SK-N-SH (cell line): ENCODE measurements at regions not wholly inside any gene's neighbourhood (a gene's known extent, or its start where the extent isn't known, plus 50 kb on each side); places are given as distances from the start of the nearest gene placed in this dataset.

Source experiments
- CTCF ChIA-PET: fragments of 300-600, 350-600 bp; formaldehyde crosslinking; extraction: SDS; loops from one replicate; lab custom pipeline; 2021; lab: Yijun Ruan, JAX
- POLR2A ChIA-PET: fragments of 350-600 bp; sonication (Branson Sonifier 250); formaldehyde crosslinking; extraction: SDS; loops from one replicate; lab custom pipeline; 2020; ENCODE audit warnings: antibody characterized with exemption, inconsistent platforms; lab: Yijun Ruan, JAX
- DNase-seq: peaks from one replicate; pipeline ENCODE4 v3.0.0; 2012
- H2AFZ ChIP-seq: fragments of 200-600 bp; sonication (generic); 2 replicates; pipeline ENCODE4 v1.8.1; 2016; ENCODE audit warnings: antibody characterized with exemption, mild to moderate bottlenecking, low read depth
- H3F3A ChIP-seq: fragments of 200-600 bp; sonication (generic); replicated peaks from 2 replicates; pipeline ENCODE3; 2016; ENCODE audit warnings: antibody characterized with exemption, mild to moderate bottlenecking; ENCODE audit not compliant: insufficient read depth
- H3K27ac ChIP-seq, 2 experiments: fragments of 200-500 bp in 1 of 2; fragments of 200-600 bp in 1 of 2; sonication (Bioruptor generic) in 1 of 2; sonication (generic), shearing (Covaris generic) in 1 of 2; 2 replicates each; pipeline versions ENCODE4 v1.5.1 to v1.6.1; 2014 to 2016; ENCODE audit warnings: low read depth in 2 of 2, inconsistent platforms in 1 of 2, low read length in 1 of 2, mild to moderate bottlenecking in 1 of 2, mixed read lengths in 1 of 2
- H3K27me3 ChIP-seq: fragments of 200-600 bp; sonication (generic), shearing (Covaris generic); 2 replicates; pipeline ENCODE4 v1.6.1; 2016; ENCODE audit warnings: mixed run types; ENCODE audit not compliant: insufficient read depth
- H3K36me3 ChIP-seq, 2 experiments: fragments of 200-500 bp in 1 of 2; fragments of 200-600 bp in 1 of 2; sonication (Bioruptor generic) in 1 of 2; sonication (generic) in 1 of 2; replicated peaks in 1 of 2; 2 replicates each; pipeline versions ENCODE3 to v1.5.1; 2014 to 2016; ENCODE audit warnings: low read length in 1 of 2, mild to moderate bottlenecking in 1 of 2; ENCODE audit not compliant: insufficient read depth in 2 of 2, control insufficient read depth in 1 of 2
- H3K4me1 ChIP-seq, 2 experiments: fragments of 200-500 bp in 1 of 2; fragments of 200-600 bp in 1 of 2; sonication (Bioruptor generic) in 1 of 2; sonication (generic), shearing (Covaris generic) in 1 of 2; 2 replicates each; pipeline versions ENCODE4 v1.5.1 to v1.6.1; 2014 to 2016; ENCODE audit warnings: low read depth in 1 of 2, low read length in 1 of 2, mixed run types in 1 of 2; ENCODE audit not compliant: insufficient read depth in 2 of 2, control insufficient read depth in 1 of 2
- H3K4me2 ChIP-seq: fragments of 200-600 bp; sonication (generic), shearing (Covaris generic); 2 replicates; pipeline ENCODE4 v1.6.1; 2017; ENCODE audit warnings: mixed run types
- H3K4me3 ChIP-seq, 2 experiments: fragments of 200-500 bp in 1 of 2; fragments of 200-600 bp in 1 of 2; sonication (Bioruptor generic) in 1 of 2; sonication (generic), shearing (Covaris generic) in 1 of 2; 2 replicates each; pipeline versions ENCODE4 v1.5.1 to v1.8.1; 2014 to 2016; ENCODE audit warnings: low read depth in 2 of 2, inconsistent platforms in 1 of 2, low read length in 1 of 2, mild to moderate bottlenecking in 1 of 2, mixed read lengths in 1 of 2, moderate library complexity in 1 of 2
- H3K79me2 ChIP-seq: fragments of 200-600 bp; sonication (generic); 2 replicates; pipeline ENCODE4 v1.8.1; 2017; ENCODE audit warnings: mild to moderate bottlenecking; ENCODE audit not compliant: insufficient read depth
- H3K9ac ChIP-seq: fragments of 200-600 bp; sonication (generic); 2 replicates; pipeline ENCODE4 v1.6.1; 2017; ENCODE audit warnings: mixed run types
- H3K9me2 ChIP-seq: fragments of 200-600 bp; sonication (generic); 2 replicates; pipeline ENCODE4 v1.6.1; 2017; ENCODE audit warnings: mixed run types
- H3K9me3 ChIP-seq: fragments of 200-600 bp; sonication (generic); 2 replicates; pipeline ENCODE4 v1.6.1; 2017; ENCODE audit warnings: mixed run types, mild to moderate bottlenecking, moderate library complexity
- H4K20me1 ChIP-seq: fragments of 200-600 bp; sonication (generic); 2 replicates; pipeline ENCODE4 v1.6.1; 2017; ENCODE audit warnings: mild to moderate bottlenecking, mixed run types; ENCODE audit not compliant: insufficient read depth
- CHD2 ChIP-seq: fragments of 150-350 bp; IDR thresholded peaks from 2 replicates; pipeline ENCODE4 v1.6.1; 2018; ENCODE audit warnings: low read length; ENCODE audit not compliant: partially characterized antibody
- CTCF ChIP-seq: fragments of 200-600 bp; sonication (generic); IDR thresholded peaks from 2 replicates; pipeline ENCODE4 v1.6.1; 2017; ENCODE audit warnings: antibody characterized with exemption, mild to moderate bottlenecking, moderate library complexity
- ELF1 ChIP-seq: IDR thresholded peaks from 2 replicates; pipeline ENCODE4 v1.4.0; 2012
- GABPA ChIP-seq: IDR thresholded peaks from 2 replicates; pipeline ENCODE4 v1.4.0; 2012; ENCODE audit warnings: low read depth, mild to moderate bottlenecking
- IRF3 ChIP-seq: fragments of 150-350 bp; IDR thresholded peaks from 2 replicates; pipeline ENCODE4 v1.6.1; 2016; ENCODE audit warnings: mild to moderate bottlenecking, low read depth, low read length
- NFIC ChIP-seq: IDR thresholded peaks from 2 replicates; pipeline ENCODE4 v1.4.0; 2012; ENCODE audit warnings: borderline replicate concordance
- PBX3 ChIP-seq: IDR thresholded peaks from 2 replicates; pipeline ENCODE4; 2012
- REST ChIP-seq: IDR thresholded peaks from 2 replicates; pipeline ENCODE4 v1.6.1; 2012; ENCODE audit warnings: mild to moderate bottlenecking, low read depth, low read length, moderate library complexity
- SMC3 ChIP-seq: IDR thresholded peaks from 2 replicates; pipeline ENCODE4 v1.6.1; 2012; ENCODE audit warnings: low read depth, low read length, improper control_type of control experiment
- TAF1 ChIP-seq: IDR thresholded peaks from 2 replicates; pipeline ENCODE4 v1.6.1; 2012; ENCODE audit warnings: low read depth, mild to moderate bottlenecking, low read length, moderate library complexity, borderline replicate concordance
- TCF12 ChIP-seq: IDR thresholded peaks from 2 replicates; pipeline ENCODE4 v1.4.0; 2012
- USF2 ChIP-seq: fragments of 150-350 bp; IDR thresholded peaks from 2 replicates; pipeline ENCODE4 v1.6.1; 2017; ENCODE audit warnings: antibody characterized with exemption, low read length, low read depth, borderline replicate concordance

- no peak for TF ChIP-seq REST
Measured at GRCh38 chr19:28185646-28186045, 1027.3 kb downstream of the UQCRFS1 start (continued).

GRCh38 chr19:28184997-28185396 is 1028.0 kb downstream of the UQCRFS1 start:
- no peaks in the 10 kb centered on the region for H3K9me3 ChIP-seq
- H4K20me1 ChIP-seq: no peaks in the 10 kb centered on the region
- no peak overlapping the region for H2AFZ ChIP-seq
- ChIA-PET POLR2A (no interaction called here), CTCF (no interaction called here)
- no peak overlapping the region for H3K27ac ChIP-seq
- no peaks in the 10 kb centered on the region for H3K9me2 ChIP-seq
- H3K4me1 ChIP-seq: no peaks in the 10 kb centered on the region
- H3K9ac ChIP-seq: no peak overlapping the region
- no peaks in the 10 kb centered on the region for H3K79me2 ChIP-seq
- H3K4me3 ChIP-seq: no peak overlapping the region
- H3F3A ChIP-seq: no peaks in the 10 kb centered on the region
- TF ChIP-seq GABPA: no peak
- TF ChIP-seq USF2: no peak
- TF ChIP-seq PBX3: no peak
- no peak for TF ChIP-seq CHD2
- no peak for TF ChIP-seq TAF1
- no peak for TF ChIP-seq CTCF
- TF ChIP-seq ELF1: no peak
- no peak for TF ChIP-seq NFIC
- TF ChIP-seq IRF3: no peak
- TF ChIP-seq TCF12: no peak
- TF ChIP-seq SMC3: no peak
- H3K27me3 ChIP-seq: no peaks in the 10 kb centered on the region
- no peak overlapping the region for H3K4me2 ChIP-seq
- DNase-seq: no peak
- H3K36me3 ChIP-seq: no peaks in the 10 kb centered on the region
